ENCODE measurements at regions not wholly inside any gene's neighbourhood (a gene's known extent, or its start where the extent isn't known, plus 50 kb on each side); places are given as distances from the start of the nearest gene placed in this dataset.

GRCh38 chr11:130633466-130633865 lies 185.0 kb downstream of the ADAMTS15 start:
- no peak for TF ChIP-seq CTCF (IDR thresholded peaks at IDR 0.05 in 8 of 11, conservative IDR thresholded peaks at IDR 0.05 in 3 of 11)
- no peak for TF ChIP-seq POLR2AphosphoS5 (IDR thresholded peaks at IDR 0.05)
- TF ChIP-seq POLR2A (IDR thresholded peaks at IDR 0.05), result no peak

Measured in spleen (tissue), 7 donors.